Kidney (tissue), 13 donors: ENCODE measurements at regions not wholly inside any gene's neighbourhood (a gene's known extent, or its start where the extent isn't known, plus 50 kb on each side); places are given as distances from the start of the nearest gene placed in this dataset.
A peak's percentile ranks its signal among the peaks of the same experiment; 100 is the strongest.

Experiments used
- DNase-seq, 5 donors: peaks; one replicate each; pipeline ENCODE4 v3.0.0-alpha.2; 2013 to 2020
- FAIRE-seq: peaks from 2 replicates; lab custom pipeline; 2012; peaks lifted over from hg19 to GRCh38; lab: Jason Lieb, UNC
- H3K27ac ChIP-seq, 2 donors: one replicate each; pipeline ENCODE4 v1.7.0; 2013; ENCODE audit warnings: low read depth in 2 of 2, low read length in 2 of 2, inconsistent platforms in 1 of 2
- H3K27me3 ChIP-seq: one replicate; pipeline ENCODE4 v1.7.1; 2013; ENCODE audit warnings: low read length, inconsistent platforms; ENCODE audit not compliant: control insufficient read depth, insufficient read depth
- H3K36me3 ChIP-seq, 3 donors: one replicate each; pipeline versions ENCODE4 v1.7.0 to v1.7.1; 2013; ENCODE audit warnings: low read length in 3 of 3, control low read depth in 1 of 3, inconsistent platforms in 1 of 3; ENCODE audit not compliant: insufficient read depth in 3 of 3, control insufficient read depth in 2 of 3
- H3K4me1 ChIP-seq, 3 donors: one replicate each; pipeline versions ENCODE4 v1.7.0 to v1.7.1; 2013; ENCODE audit warnings: low read length in 3 of 3, inconsistent platforms in 1 of 3, low read depth in 1 of 3; ENCODE audit not compliant: control insufficient read depth in 2 of 3, insufficient read depth in 2 of 3
- H3K4me3 ChIP-seq, 3 donors: one replicate each; pipeline versions ENCODE4 v1.7.0 to v1.8.1; 2013; ENCODE audit warnings: low read length in 3 of 3, control low read depth in 1 of 3, inconsistent platforms in 1 of 3
- H3K9ac ChIP-seq, 3 donors: one replicate each; pipeline versions ENCODE4 v1.7.0 to v1.7.1; 2013; ENCODE audit warnings: low read length in 3 of 3, control low read depth in 1 of 3, inconsistent platforms in 1 of 3
- H3K9me3 ChIP-seq, 3 donors: one replicate each; pipeline versions ENCODE4 v1.7.0 to v1.7.1; 2013; ENCODE audit warnings: low read length in 3 of 3, control low read depth in 1 of 3, inconsistent platforms in 1 of 3; ENCODE audit not compliant: control insufficient read depth in 2 of 3, insufficient read depth in 1 of 3
- CTCF ChIP-seq: IDR thresholded peaks from 3 replicates; pipeline ENCODE4 v1.5.1; 2012; ENCODE audit warnings: mild to moderate bottlenecking, moderate library complexity, borderline replicate concordance; ENCODE audit not compliant: insufficient read depth; ENCODE audit errors: extremely low read depth
- intact Hi-C: fragments of 100-400 bp; cut with DNase I; formaldehyde crosslinking; loops from one replicate; pipeline ENCODE4 v1.11.1; 2022
- donor health status: control.
- donor health status: control.
- donor health status: control.
- donor health status: control.
- donor health status: control.
- donor health status: DM: yes; HTN: yes; CAD: no.
- donor health status: Normal renal cell carcinoma (clear cell type).

GRCh38 chr6:139801571-139802321 lies 427.3 kb upstream of the CITED2 start:
- H3K9me3 ChIP-seq = peaks cover 0 to 6% (median 0%) of the 10 kb centered on the region in 3 donors
- no peak for FAIRE-seq

GRCh38 chr6:139800837-139801236 lies 426.4 kb upstream of the CITED2 start:
- Histone ChIP-seq H3K27ac (no peak overlapping the region), H3K4me1 (no peaks in the 10 kb centered on the region), H3K4me3 (no peak overlapping the region), H3K9me3 (peaks cover 0 to 6% (median 0%) of the 10 kb centered on the region in 3 donors), H3K27me3 (no peaks in the 10 kb centered on the region), H3K9ac (no peak overlapping the region), H3K36me3 (no peaks in the 10 kb centered on the region)
- no peak for TF ChIP-seq CTCF
- FAIRE-seq (no peak), DNase-seq (no peak)
- intact Hi-C loops = no loop called here

More at GRCh38 chr6:139801571-139802321, 427.3 kb upstream of the CITED2 start:
- Histone ChIP-seq H3K4me1 (no peaks in the 10 kb centered on the region), H3K27ac (no peak overlapping the region), H3K4me3 (no peak overlapping the region), H3K9ac (no peak overlapping the region), H3K36me3 (no peaks in the 10 kb centered on the region), H3K27me3 (no peaks in the 10 kb centered on the region)
- DNase-seq = peak in 3 of 5 donors; percentile 16 to 50 (median 48)
- TF ChIP-seq CTCF = no peak
- intact Hi-C loops = no loop called here

GRCh38 chr6:139790527-139790926 lies 416.1 kb upstream of the CITED2 start:
- Histone ChIP-seq H3K4me3 (no peak overlapping the region), H3K9me3 (no peaks in the 10 kb centered on the region), H3K4me1 (no peaks in the 10 kb centered on the region), H3K9ac (no peak overlapping the region), H3K27me3 (no peaks in the 10 kb centered on the region), H3K27ac (no peak overlapping the region), H3K36me3 (no peaks in the 10 kb centered on the region)
- no peak for TF ChIP-seq CTCF
- intact Hi-C loops = no loop called here
- DNase-seq = no peak
- FAIRE-seq = no peak
